Amniotic stem cell (primary cell): ENCODE measurements at regions not wholly inside any gene's neighbourhood (a gene's known extent, or its start where the extent isn't known, plus 50 kb on each side); places are given as distances from the start of the nearest gene placed in this dataset.
A peak's percentile ranks its signal among the peaks of the same experiment; 100 is the strongest.

Source experiments
- DNase-seq: peaks from one replicate; lab custom pipeline; 2025; lab: John Stamatoyannopoulos, UW

DNA sequence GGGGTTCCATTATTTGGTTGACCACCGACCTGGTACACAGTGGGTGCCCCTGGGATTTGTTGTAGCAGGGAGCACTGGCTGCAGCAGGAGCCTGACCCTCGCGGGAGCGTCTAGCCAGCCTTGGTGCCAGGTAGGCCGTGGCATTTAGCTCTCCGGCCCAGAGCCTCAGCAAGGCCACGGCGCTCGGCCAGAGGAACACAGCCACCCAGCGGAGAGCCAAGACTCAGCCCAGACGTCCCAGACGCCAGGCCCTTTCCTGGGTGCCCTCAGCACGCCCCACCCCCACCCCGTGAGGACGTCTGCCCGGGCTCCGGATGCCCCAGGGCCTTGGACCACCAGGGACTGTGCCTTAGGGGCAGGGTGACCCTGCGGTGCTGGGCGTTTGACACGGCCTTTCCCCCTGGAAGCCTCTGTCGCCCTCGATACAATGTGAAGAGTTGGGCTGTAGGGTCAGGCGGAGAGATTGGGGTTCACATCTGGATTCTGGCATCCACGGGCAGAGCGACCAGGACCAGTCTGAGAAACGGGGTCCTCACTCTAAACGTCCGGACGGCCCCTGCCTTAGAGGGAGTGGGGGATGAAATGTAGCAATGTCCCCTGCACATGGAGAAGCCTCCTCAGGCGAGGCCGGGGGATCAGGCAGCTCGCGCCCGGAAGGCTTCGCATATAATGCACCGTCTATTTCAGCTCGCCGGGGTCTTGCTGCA lies 99.2 kb upstream of the FGF3 start:
- DNase-seq = no peak

DNA sequence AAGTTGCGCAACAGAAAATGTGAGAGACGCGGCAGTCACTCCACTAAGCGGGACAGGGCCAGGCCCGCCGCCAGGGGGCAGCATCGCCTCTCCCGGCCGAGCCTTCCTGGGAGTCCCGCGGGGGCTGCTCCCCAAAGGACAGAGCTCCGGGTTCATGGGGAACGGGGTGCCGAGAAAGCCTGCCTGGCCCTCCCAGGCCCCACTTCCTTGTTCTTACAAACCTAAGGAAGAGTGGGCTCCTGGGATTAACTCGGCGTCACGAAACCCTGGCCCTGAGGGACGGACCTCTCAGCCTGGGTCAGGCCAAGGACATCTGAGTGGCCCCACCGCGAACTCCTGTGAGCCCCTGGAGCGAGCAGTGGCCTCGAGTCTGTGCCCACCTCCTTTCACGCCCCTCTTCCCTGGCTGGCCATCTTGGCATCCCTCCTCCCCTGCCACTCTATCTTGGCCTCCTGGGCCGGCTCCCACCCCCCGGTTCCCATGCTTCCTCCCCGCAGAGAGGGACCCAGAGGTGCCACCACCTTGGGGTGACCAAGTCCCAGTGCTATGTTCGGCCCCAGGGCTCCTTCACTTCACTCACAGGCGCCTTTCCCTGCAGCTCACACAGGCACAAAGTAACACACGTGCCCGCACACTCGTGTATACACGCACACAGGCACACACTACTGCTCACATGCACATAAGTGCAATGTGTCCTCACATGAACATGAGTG lies 99.9 kb upstream of the FGF3 start:
- peak; percentile 15 for DNase-seq

DNA sequence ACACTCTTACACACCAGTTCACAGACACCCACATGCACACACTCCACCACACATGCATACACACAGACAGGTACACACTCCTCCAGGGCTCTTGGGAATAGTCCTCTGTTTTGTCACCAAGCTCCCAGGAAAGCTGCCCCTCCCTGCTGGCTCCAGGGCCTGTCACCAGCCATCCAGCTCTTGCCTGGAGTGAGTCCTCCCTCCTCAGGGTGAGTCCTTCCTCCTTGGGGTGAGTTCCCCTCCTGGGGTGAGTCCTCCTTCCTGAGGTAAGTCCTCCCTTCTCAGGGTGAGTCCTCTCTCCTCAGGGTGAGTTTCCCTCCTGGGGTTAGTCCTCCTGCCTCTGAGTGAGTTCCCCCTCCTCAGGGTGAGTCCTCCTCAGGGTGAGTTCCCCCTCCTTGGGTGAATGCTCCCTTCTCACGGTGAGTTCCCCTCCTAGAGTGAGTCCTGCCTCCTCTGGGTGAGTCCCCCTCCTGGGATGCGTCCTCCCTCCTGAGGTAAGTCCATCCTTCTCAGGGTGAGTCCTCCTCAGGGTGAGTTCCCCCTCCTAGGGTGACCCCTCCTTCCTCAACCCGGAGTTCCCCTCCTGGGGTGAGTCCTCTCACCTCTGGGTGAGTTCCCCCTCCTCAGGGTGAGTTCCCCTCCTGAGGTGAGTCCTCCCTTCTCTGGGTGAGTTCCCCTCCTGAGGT lies 100.6 kb upstream of the FGF3 start:
- no peak for DNase-seq

- no peak for DNase-seq
Measured at GRCh38 chr11:69920345-69921127, 101.3 kb upstream of the FGF3 start.

GRCh38 chr11:69921128-69922014 lies 102.2 kb upstream of the FGF3 start:
- no peak for DNase-seq

- no peak for DNase-seq
Measured at GRCh38 chr11:69922015-69922595, 102.9 kb upstream of the FGF3 start.

- DNase-seq = no peak
Measured at GRCh38 chr11:69922596-69923111, 103.4 kb upstream of the FGF3 start.

GRCh38 chr11:69923196-69923595 lies 104.0 kb upstream of the FGF3 start:
- no peak for DNase-seq

GRCh38 chr11:69923641-69924307 lies 104.6 kb upstream of the FGF3 start:
- DNase-seq = no peak

DNA sequence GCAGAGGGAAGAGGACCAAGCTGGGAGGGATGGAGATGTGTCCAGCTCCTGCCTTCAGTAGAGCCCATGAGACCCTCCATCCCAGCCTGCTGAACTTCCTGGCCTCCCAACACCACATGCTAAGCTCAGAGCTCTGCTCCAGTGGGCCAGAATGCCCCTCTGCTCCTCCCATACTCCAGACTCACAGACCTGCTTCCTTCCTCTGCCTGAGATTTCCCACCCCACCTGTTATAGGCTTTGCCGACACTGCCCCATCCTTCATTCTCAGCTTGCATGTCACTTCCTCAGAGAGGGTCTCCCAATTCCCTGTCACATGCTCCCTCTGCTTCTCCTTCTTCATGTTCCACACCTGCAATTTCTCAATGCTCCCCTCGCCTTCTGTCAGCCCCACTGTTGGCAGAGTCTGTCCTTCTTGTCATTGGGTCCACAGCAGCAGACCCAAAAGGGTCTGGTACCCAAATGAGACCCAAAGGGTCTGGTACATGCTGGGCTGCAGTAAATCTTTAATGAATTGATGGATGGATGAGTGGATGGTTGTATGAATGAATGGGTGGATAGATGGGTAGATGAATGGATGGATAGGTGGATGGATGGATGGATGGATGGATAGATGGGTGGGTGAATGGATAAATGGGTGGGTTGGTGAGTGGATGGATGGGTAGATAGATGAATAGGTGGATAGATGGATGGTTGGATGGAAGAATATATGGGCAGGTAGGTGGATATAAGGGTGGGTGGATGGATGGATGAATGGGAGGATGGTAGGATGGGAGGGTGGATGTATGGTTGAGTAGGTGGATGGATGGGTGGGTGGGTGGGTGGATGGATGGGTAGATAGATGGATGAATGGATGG lies 105.3 kb upstream of the FGF3 start:
- DNase-seq = no peak

GRCh38 chr11:69925366-69926196 lies 106.4 kb upstream of the FGF3 start:
- no peak for DNase-seq

- no peak for DNase-seq
Measured at GRCh38 chr11:69926376-69927050, 107.3 kb upstream of the FGF3 start.

GRCh38 chr11:69928121-69928520 lies 108.9 kb upstream of the FGF3 start:
- no peak for DNase-seq

GRCh38 chr11:69928975-69929374 lies 109.8 kb upstream of the FGF3 start:
- no peak for DNase-seq

DNA sequence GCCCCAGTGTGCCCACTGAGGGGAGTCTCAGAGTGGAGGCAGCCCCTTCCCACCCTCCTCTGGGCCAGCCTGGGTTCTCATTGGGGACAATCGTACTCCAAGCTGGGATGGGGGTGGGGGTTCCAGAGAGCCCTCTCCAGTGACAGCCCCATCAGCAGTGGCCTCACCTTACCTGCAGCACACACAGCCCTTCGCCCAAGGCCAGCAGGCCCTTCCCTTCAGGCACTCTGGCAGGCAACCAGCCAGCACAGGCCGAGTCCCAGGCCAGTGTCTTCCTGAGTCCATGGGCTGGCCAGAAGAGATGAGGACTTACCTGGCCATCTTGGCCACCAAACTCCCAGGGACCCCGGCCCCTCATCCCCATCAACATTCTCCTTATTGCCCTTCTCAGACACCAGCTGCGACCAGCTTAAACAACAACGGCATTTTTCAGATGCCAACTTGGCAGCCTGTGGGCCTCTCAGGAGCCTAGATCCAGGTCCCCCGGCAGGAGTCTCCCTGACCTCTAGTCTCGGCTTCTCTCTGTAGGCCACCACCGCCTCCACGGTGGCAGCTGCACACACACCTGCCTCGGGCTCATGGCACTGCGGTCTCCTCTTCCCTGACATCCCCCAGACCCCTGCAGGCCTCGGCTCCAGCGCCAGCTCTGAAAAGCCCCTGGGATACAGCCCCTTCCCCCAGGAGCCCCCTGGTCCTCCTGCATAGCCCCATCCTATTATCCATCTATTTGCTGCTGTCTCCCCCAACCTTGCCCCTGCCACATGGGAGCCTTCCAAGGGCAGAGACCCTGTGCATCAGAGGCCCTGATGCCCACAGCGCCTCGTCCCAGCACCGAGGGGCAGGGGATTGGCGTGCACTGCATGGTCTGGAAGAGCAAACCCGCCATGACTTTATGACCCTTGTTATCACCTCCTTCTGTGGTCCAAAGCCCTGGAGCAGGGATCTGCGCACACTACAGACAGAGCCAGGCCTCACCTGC lies 111.2 kb upstream of the FGF3 start:
- no peak for DNase-seq
